ENCODE measurements at regions not wholly inside any gene's neighbourhood (a gene's known extent, or its start where the extent isn't known, plus 50 kb on each side); places are given as distances from the start of the nearest gene placed in this dataset.

DNA sequence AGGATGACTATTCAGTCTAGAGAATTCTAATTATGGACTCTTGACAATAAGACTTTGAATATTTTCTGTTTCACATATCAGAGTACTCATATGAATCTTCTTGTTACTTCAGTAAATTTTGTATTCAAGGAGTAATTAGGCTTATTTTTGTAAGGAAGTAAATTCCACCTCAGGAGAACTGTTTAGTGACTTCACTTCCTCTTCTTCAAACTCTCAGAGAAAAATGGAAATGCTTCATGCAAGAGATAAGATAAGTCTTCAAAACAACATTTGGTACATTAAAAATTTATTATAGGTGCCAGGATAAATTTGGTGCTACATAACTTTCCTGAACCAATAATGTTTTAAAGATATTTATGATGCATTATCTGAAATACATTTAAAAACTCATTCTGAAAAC is 1421.9 kb downstream of the PCDH7 start:
- Histone ChIP-seq H3K36me3 (ENCODE audit: insufficient read depth, low read length) (no peaks in the 10 kb centered on the region), H3K9ac (ENCODE audit: low read depth, low read length) (no peak overlapping the region), H3K4me1 (ENCODE audit: insufficient read depth, low read length) (peaks cover 11% of the 10 kb centered on the region; the same call in 1 of the 2 replicates), H3K9me3 (ENCODE audit: control insufficient read depth, insufficient read depth, low read length) (no peaks in the 10 kb centered on the region)

DNA sequence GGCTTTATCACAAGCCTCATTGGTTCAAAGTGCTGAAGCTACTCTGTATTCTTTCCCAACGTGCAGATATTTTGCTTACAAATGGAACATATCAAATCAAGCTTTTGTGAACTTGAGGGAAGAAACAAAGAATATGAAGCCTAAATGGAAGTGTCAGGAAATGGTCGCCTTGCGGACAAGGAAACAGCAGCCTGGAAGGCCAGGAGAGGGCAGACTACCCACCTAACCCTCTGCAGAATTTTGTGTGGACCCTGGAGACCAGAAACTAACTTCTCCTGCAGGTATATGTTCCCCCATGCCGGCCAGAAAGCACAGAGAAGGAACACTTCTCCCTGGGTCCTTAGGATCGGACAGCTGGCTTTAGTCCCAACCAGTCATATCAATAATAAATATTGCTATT is 1425.8 kb downstream of the PCDH7 start:
- Histone ChIP-seq H3K4me1 (ENCODE audit: insufficient read depth, low read length) (peaks cover 6% of the 10 kb centered on the region; the same call in 1 of the 2 replicates), H3K36me3 (ENCODE audit: insufficient read depth, low read length) (no peaks in the 10 kb centered on the region), H3K9ac (ENCODE audit: low read depth, low read length) (no peak overlapping the region), H3K9me3 (ENCODE audit: control insufficient read depth, insufficient read depth, low read length) (no peaks in the 10 kb centered on the region)

DNA sequence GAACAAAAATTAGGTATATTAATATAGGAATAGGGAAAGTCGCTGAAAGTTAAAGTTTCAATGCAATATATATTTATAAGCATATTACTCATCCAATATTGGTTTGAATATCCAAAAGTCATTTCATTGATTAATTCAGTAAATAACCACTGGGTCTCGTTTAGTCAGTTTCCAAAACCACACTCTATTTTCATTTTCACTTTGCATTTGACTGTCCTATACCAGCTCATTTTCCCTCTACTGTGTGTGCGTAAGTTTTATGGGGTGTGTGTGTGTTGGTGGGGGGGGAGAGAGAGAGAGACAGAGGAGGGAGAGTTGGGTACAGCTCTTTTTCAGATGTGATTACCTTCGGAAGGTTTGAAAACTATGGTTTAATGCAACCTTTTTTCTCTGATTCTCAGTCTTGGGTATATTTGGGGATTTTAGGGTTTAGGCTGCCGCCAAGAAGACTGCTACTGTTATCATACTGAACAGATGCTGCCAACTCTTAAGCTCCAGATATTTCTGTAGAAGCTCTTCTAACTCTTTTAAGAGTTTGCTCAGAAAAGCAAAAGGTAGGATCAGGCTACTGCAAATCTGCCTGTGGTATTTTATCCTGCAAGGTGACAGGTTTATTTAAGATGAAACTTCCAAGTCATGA is 1427.4 kb downstream of the PCDH7 start:
- H3K36me3 ChIP-seq (ENCODE audit: insufficient read depth, low read length), result no peaks in the 10 kb centered on the region
- peaks cover 5% of the 10 kb centered on the region; the same call in 1 of the 2 replicates for H3K4me1 ChIP-seq (ENCODE audit: insufficient read depth, low read length)
- no peaks in the 10 kb centered on the region for H3K9me3 ChIP-seq (ENCODE audit: control insufficient read depth, insufficient read depth, low read length)
- no peak overlapping the region for H3K9ac ChIP-seq (ENCODE audit: low read depth, low read length)

DNA sequence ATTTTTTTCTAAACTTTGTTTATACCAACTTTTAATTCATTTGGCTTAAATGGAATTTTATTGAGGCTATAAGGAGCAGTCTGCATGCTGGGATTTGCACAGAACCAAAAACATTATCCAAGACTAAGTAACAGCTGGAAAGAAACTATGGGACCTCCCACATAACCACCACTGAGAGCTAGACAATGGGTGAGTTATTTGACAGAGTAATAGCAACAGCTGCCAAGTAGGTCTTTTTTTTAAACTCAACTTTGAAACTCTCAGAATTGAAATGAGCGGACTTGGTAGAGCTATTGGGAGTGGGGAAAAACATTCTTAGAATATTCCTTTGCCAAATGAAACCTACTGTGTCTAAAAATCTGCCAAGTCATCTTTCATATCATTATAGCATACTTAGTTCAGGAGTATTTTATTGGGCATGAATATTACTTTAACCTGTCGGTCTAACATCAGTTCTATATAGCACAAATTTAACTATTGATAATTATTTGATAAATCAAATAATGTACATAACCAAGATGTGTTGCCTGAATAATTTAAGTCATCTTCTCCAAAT is 1428.0 kb downstream of the PCDH7 start:
- Histone ChIP-seq H3K9me3 (ENCODE audit: control insufficient read depth, insufficient read depth, low read length) (no peaks in the 10 kb centered on the region), H3K4me1 (ENCODE audit: insufficient read depth, low read length) (peaks cover 5% of the 10 kb centered on the region; the same call in 1 of the 2 replicates), H3K36me3 (ENCODE audit: insufficient read depth, low read length) (no peaks in the 10 kb centered on the region), H3K9ac (ENCODE audit: low read depth, low read length) (no peak overlapping the region)

DNA sequence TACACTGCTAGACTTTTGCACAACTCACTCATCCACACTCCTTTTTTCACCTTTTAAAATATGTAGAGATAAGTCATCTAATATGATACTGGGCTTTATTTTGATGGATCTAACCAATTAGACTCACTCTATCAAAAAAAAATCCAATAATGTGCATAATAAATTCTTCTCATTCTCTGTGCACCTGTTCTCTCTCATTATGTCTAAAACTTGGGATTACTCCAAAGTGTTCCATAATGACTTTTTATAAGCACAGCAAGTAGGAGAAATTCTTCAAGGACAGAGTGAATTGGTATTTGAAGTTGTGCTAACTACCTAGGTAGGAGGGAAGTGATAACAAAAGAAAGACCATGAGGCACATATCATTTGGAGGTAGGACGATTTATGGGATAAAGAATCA is 1438.8 kb downstream of the PCDH7 start:
- Histone ChIP-seq H3K36me3 (ENCODE audit: insufficient read depth, low read length) (no peaks in the 10 kb centered on the region; the same call in 1 of the 2 replicates), H3K9me3 (ENCODE audit: control insufficient read depth, insufficient read depth, low read length) (no peaks in the 10 kb centered on the region), H3K4me1 (ENCODE audit: insufficient read depth, low read length) (no peaks in the 10 kb centered on the region), H3K9ac (ENCODE audit: low read depth, low read length) (no peak overlapping the region)

DNA sequence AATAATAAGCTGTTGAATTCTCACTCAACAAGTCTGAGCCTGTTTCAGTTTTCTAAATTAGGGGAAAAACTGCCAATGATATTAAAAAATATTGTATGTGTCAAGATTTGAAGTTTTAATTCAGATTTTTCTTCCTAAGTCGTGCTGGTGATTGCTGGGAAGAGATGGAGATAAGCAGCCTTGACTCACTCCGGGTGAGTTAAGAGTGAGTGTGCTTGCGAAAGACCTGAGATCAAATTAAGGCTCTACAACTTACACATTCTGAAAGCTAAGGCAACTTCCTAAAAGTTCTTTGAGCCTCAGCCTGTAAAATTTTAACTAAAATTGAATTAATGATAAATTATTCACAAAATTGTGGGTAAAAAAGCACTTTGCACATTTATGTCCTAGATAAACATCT is 1441.2 kb downstream of the PCDH7 start:
- Histone ChIP-seq H3K9me3 (ENCODE audit: control insufficient read depth, insufficient read depth, low read length) (no peaks in the 10 kb centered on the region), H3K9ac (ENCODE audit: low read depth, low read length) (no peak overlapping the region), H3K36me3 (ENCODE audit: insufficient read depth, low read length) (no peaks in the 10 kb centered on the region), H3K4me1 (ENCODE audit: insufficient read depth, low read length) (no peaks in the 10 kb centered on the region)

DNA sequence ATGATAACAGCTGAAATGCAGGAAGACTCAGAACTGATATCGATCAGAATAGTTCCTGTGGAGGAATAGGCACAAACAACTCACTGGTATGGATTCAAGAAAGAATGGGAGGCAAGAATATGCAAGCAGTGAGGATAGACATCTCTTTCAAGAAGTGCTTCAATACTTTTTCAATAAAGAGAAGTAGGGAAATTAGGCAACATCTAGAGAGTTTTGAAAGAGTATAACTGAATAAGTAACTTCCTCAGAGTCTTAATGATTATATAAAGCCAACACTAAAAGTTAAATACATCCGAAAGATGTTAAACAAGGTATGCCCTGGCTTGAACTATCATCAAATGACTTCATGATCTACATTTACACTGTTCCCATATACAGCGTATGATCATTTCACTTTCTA is 1443.0 kb downstream of the PCDH7 start:
- Histone ChIP-seq H3K9ac (ENCODE audit: low read depth, low read length) (no peak overlapping the region), H3K36me3 (ENCODE audit: insufficient read depth, low read length) (no peaks in the 10 kb centered on the region; the same call in 1 of the 2 replicates), H3K9me3 (ENCODE audit: control insufficient read depth, insufficient read depth, low read length) (no peaks in the 10 kb centered on the region), H3K4me1 (ENCODE audit: insufficient read depth, low read length) (no peaks in the 10 kb centered on the region)

DNA sequence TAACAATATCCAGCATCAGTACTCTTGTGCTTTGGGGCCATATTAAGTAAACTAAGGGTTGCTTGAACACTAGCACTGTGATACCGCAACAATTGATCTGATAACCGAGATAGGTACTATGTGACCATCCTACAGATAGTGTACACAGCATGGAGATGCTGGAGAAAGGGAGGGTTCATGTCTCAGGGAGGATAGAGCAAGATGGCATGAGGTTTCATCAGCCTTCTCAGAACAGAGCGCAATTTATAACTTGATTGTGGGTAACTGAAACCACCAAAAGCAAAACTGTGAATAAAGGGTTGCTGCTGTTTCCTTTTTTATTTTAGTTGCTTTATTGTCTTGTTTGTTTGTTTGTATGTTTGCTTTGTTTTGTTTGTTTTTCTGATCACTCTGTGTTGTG is 1449.7 kb downstream of the PCDH7 start:
- Histone ChIP-seq H3K4me1 (ENCODE audit: insufficient read depth, low read length) (no peaks in the 10 kb centered on the region), H3K9ac (ENCODE audit: low read depth, low read length) (no peak overlapping the region), H3K9me3 (ENCODE audit: control insufficient read depth, insufficient read depth, low read length) (peaks cover 4% of the 10 kb centered on the region; the same call in 1 of the 2 replicates), H3K36me3 (ENCODE audit: insufficient read depth, low read length) (no peaks in the 10 kb centered on the region; the same call in 1 of the 2 replicates)

DNA sequence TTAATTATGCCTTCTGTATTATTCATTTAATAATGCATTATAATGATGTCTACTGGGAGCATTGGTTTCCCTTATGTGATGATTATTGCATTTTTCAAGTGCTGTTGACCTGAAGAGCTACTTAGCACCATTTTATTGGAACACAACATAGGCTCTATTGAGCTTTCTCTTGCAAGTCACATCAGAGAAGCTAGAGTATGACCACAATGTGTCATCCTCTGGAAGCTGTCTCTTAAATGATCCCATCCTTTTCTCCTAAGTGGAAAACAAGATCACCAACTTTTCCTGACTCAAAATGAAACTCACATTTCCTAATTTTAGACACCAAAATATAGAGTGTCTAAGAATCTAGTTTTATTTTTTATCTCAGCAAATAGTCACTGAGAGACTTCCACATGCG is 1451.9 kb downstream of the PCDH7 start:
- H3K36me3 ChIP-seq (ENCODE audit: insufficient read depth, low read length), result no peaks in the 10 kb centered on the region; the same call in 1 of the 2 replicates
- no peak overlapping the region for H3K9ac ChIP-seq (ENCODE audit: low read depth, low read length)
- peaks cover 4% of the 10 kb centered on the region; the same call in 1 of the 2 replicates for H3K9me3 ChIP-seq (ENCODE audit: control insufficient read depth, insufficient read depth, low read length)
- H3K4me1 ChIP-seq (ENCODE audit: insufficient read depth, low read length), result no peaks in the 10 kb centered on the region

DNA sequence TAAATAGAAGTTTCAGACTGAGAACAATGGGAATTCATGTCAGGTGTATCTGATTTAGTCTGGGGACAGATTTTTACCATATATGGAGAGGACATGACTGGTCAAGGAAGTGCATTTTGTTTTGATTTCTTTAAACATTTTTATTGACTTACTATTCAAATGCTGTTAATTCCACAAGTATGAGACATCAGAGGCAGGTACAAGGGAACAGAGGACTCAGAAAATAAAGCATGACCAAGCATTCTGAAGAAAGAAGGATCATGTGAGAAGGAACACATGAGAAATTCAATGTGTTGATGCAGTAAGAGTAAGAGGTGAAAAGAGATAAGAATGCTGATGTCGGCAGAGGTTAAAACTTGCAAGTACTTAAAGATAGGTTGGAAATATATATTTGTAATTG is 1452.6 kb downstream of the PCDH7 start:
- H3K9ac ChIP-seq (ENCODE audit: low read depth, low read length), result no peak overlapping the region
- H3K9me3 ChIP-seq (ENCODE audit: control insufficient read depth, insufficient read depth, low read length), result peaks cover 4% of the 10 kb centered on the region; the same call in 1 of the 2 replicates
- no peaks in the 10 kb centered on the region for H3K4me1 ChIP-seq (ENCODE audit: insufficient read depth, low read length)
- H3K36me3 ChIP-seq (ENCODE audit: insufficient read depth, low read length), result no peaks in the 10 kb centered on the region; the same call in 1 of the 2 replicates

DNA sequence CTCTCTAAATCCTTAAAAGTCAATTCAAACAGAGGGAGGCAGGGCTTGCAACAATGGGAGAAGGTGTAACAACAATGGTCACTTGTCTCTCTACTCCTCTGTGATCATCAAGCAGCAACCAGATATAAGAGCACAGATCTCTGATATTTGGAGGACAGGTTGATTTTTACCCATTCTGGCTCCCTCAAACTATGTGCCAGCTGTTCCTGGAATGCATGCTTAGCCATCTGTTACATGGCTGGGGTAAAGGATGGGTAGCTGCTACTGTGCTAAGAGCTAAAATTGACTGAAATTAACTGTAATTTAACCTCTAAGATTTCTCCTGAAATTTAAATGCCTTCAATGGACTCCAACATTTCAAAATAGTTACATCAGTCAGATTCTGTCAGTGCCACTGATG is 1459.9 kb downstream of the PCDH7 start:
- Histone ChIP-seq H3K9ac (ENCODE audit: low read depth, low read length) (no peak overlapping the region), H3K9me3 (ENCODE audit: control insufficient read depth, insufficient read depth, low read length) (peaks cover 3% of the 10 kb centered on the region; the same call in 1 of the 2 replicates), H3K36me3 (ENCODE audit: insufficient read depth, low read length) (no peaks in the 10 kb centered on the region), H3K4me1 (ENCODE audit: insufficient read depth, low read length) (no peaks in the 10 kb centered on the region)

DNA sequence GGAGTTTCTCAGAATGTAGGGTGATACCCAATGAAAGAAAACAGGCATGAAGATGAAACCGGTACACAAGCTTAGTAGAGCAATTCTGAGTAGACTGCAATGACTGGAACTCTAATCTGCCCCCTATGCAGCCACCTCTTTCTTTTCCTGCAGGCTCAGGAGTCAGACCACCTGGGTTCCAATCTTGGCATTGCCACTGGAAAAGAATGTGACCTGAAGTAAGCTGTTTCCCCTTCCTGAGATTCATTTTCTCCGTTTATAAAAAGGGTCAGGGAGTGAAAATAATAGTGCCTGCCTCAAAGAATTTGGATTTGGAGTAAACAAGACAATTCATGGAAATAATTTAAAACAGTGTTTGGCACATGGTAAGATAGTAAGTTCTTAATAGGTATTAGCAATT is 1464.0 kb downstream of the PCDH7 start:
- Histone ChIP-seq H3K9me3 (ENCODE audit: control insufficient read depth, insufficient read depth, low read length) (no peaks in the 10 kb centered on the region), H3K4me1 (ENCODE audit: insufficient read depth, low read length) (no peaks in the 10 kb centered on the region), H3K9ac (ENCODE audit: low read depth, low read length) (no peak overlapping the region)

DNA sequence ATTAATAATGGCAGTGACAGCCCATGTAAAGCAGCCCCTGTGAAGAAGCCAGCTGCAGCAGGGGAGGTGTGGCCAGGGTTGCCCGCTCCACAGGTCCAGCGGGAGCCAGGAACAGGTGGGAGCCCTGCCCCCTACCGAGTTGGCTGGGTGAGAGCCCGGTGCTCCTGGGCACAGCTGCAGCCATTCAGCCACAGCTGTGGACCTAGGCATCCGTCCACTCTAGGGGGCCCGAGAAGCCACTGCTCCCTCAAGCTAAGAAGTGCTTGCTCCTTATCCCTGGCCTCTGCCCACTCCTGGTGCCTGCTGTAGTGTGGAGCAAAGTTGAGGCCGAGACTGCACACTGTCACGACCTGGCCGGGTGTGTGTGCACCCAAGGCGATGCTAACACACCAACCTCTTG is 1469.0 kb downstream of the PCDH7 start:
- Histone ChIP-seq H3K36me3 (ENCODE audit: insufficient read depth, low read length) (no peaks in the 10 kb centered on the region), H3K9ac (ENCODE audit: low read depth, low read length) (no peak overlapping the region), H3K9me3 (ENCODE audit: control insufficient read depth, insufficient read depth, low read length) (no peaks in the 10 kb centered on the region), H3K4me1 (ENCODE audit: insufficient read depth, low read length) (no peaks in the 10 kb centered on the region)

More for the DNA sequence above, 1464.0 kb downstream of the PCDH7 start:
- no peaks in the 10 kb centered on the region for H3K36me3 ChIP-seq (ENCODE audit: insufficient read depth, low read length)

DNA sequence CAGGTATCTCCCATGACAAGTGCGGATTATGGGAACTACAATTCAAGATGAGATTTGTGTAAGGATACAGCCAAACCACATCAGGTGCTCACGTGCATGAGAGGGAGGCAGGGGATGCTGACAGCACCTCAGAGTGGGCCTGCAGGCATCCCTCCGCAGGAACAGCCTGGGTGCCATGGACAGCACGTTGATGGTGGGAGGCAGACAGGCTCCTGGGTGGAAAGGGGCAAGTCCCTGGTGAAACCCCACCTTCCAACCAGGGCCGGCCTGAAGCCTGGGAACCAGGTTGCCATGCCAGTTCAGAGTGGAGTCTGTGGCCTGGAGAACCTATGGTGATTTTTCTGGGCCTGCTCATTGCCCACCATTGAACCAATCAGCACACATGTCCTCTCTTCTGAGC is 1469.6 kb downstream of the PCDH7 start:
- H3K9me3 ChIP-seq (ENCODE audit: control insufficient read depth, insufficient read depth, low read length), result no peaks in the 10 kb centered on the region
- no peaks in the 10 kb centered on the region for H3K4me1 ChIP-seq (ENCODE audit: insufficient read depth, low read length)
- H3K36me3 ChIP-seq (ENCODE audit: insufficient read depth, low read length), result no peaks in the 10 kb centered on the region
- H3K9ac ChIP-seq (ENCODE audit: low read depth, low read length), result no peak overlapping the region

DNA sequence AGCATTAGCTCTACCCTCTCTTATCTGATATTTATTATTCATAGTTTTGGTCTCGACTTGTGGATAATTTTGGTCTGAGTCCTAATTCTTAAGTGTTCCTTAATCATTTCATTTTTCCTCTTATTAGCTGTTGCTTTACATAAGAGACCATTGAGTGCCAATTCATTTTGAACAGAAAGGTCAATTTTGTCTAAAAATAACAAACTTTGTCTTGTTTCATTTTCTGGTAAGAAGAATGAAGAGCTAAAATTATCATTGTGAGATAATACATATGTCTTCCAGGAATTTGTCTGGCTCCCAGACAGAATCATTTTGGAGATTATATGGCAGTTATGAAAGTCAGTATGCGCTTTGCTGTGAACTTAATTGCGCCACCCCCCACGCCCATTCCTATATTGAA is 1471.8 kb downstream of the PCDH7 start:
- Histone ChIP-seq H3K4me1 (ENCODE audit: insufficient read depth, low read length) (no peaks in the 10 kb centered on the region), H3K36me3 (ENCODE audit: insufficient read depth, low read length) (no peaks in the 10 kb centered on the region), H3K9ac (ENCODE audit: low read depth, low read length) (no peak overlapping the region), H3K9me3 (ENCODE audit: control insufficient read depth, insufficient read depth, low read length) (no peaks in the 10 kb centered on the region)

Measured in ES-I3 (cell line).